GM10847 (cell line): ENCODE measurements at regions not wholly inside any gene's neighbourhood (a gene's known extent, or its start where the extent isn't known, plus 50 kb on each side); places are given as distances from the start of the nearest gene placed in this dataset.

ENCODE experiments used
- POLR2A ChIP-seq: IDR thresholded peaks from 2 replicates; pipeline ENCODE4 v1.6.1; 2011; ENCODE audit not compliant: insufficient read length; ENCODE audit errors: extremely low read depth

DNA sequence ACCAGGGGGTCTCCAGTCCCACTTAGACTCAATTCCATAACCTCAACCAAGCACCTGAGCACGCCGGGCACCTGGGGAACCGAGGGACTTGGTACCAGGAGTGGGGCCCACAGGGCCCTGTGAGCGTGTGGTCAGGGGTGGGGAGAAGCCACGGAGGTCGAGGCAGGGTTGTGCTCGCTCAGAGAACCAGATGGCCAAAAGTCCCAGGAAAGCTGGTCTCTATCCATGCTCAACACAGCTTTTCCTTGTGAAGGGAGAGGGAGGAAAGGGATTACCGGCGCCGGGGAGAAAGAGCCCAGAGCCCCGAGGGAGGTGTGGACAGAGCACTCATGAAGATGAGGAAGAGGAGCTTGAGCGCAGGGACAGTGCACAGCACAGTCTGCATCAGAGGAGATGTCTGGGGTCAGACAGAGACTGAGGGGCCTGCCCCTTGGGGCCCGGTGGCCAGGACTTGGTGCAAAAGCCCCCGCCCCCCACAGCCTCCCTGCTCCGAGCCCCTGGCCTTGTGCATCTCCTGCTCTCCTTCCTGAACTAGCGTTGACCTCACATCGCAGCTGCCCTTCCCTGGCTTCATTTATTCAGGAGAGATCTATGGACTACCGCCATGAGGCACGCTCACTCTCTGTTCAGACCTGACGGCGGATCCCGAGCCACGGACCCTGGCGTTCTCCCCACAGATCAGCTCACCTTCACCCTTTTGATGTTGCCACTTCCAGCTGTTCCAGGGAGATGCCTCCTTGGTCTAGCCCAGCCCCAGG lies 355.4 kb upstream of the TNRC6C start:
- no peak for TF ChIP-seq POLR2A

- no peak for TF ChIP-seq POLR2A
Observed at GRCh38 chr17:77604301-77604972, 354.1 kb upstream of the TNRC6C start.

DNA sequence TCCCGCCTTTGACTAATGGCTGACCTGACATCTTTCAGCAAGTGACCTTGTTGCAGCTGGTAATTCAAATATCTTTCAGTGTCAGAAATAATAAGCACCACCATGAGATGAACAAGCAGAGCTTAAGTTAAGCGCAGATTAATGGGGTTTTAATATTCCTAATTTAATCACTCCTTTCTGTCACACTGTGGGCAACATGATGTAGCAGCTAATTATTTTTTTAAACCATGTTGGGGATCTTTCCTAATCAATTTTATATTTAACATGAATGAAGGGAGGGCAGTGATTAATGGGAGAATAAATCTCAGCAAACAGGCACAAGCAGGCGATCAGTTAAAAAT lies 353.6 kb upstream of the TNRC6C start:
- TF ChIP-seq POLR2A, result no peak

- no peak for TF ChIP-seq POLR2A
Observed at GRCh38 chr17:77606146-77606864, 352.2 kb upstream of the TNRC6C start.

GRCh38 chr17:77606865-77607210 lies 351.7 kb upstream of the TNRC6C start:
- TF ChIP-seq POLR2A, result no peak

DNA sequence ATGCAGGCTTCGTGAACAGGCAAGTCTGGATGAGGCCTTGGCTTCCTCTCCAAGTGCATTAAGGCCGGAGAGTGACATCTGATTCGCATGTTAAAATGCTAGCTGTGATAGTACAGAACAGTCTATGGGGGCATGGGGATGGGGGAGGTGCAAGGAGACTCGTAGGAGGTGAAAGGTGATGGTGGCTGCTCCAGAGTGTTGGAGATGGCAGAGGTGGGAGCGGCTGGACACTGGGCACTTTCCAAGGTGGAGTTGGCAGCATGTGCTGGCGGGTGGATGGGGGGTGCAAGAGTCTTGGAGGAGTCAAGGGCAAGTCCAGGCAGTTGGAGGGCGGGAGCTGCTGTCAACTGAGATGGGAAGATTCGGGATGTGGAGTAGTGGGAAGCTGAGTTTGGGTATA lies 350.9 kb upstream of the TNRC6C start:
- TF ChIP-seq POLR2A, result no peak

GRCh38 chr17:77608431-77608830 lies 350.1 kb upstream of the TNRC6C start:
- no peak for TF ChIP-seq POLR2A

DNA sequence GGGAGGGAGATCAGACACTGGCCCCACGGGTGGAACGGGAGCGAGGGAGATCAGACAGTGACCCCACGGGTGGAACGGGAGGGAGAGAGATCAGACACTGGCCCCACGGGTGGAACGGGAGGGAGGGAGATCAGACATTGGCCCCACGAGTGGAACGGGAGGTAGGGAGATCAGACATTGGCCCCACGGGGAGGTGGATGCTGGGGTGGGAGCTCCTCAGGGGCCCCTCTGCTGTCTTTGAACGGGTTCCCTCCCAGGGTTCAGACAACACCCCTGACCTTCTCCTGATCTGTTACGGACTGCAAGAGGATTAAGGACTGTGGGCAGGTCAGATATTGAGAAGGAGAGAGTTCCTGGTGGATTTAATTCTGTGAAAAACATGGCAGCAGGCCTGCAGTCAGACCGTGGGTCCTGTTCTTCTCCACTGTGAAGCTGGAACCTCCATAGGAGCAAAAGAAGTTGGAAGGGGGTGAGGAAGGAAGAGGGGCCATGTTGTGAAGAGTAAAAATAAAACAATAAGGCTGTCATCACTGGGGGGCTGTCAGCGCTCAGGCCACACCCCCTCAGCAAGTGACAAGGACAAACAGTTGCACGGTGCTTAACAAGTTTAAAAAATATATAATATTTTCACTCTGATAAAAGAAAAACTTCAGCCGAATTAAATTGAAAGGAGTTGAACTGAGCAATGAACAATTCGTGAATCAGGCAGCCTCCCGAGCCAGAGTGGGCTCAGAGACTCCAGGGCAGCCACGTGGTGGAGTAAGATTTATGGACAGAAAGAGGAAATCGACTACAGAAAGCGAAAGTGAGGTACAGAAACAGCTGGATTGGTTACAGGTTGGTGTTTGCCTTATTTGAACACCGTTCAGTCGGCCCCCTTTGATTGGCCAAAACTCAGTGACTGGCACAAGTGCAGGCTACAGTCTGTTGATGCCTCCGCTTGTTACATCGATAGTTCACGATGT lies 348.7 kb upstream of the TNRC6C start:
- no peak for TF ChIP-seq POLR2A

- TF ChIP-seq POLR2A, result no peak
Observed at GRCh38 chr17:77610518-77610893, 348.0 kb upstream of the TNRC6C start.

DNA sequence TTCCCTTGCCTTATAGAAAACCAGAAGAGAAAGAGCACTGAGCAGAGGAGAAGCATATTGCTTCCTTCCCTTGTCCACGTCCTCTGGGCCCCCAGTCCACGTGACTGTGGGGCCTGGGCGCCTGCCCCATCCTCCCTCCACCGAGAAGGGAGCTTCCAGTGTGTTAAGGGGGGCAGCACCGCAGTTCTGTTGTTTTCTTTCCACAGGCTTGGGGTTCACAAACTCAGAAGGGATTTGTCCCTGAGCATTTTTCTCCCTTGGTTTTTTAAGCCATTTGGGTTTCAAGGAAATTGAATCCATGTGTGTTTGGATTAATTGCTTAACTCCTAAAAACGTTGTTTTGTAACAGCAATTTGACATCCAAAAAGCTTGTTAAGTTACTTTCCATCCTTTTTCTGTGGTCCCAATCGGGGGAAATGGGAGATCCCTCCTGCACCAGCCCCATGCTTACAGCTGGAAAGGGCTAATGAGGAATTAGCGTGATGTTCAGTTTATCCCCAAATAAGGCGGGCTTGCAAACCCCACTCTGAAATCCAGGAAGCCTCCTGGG lies 347.5 kb upstream of the TNRC6C start:
- TF ChIP-seq POLR2A, result no peak

GRCh38 chr17:77611791-77612502 lies 346.6 kb upstream of the TNRC6C start:
- TF ChIP-seq POLR2A, result no peak

GRCh38 chr17:77613218-77613617 lies 345.3 kb upstream of the TNRC6C start:
- no peak for TF ChIP-seq POLR2A

- no peak for TF ChIP-seq POLR2A
Observed at GRCh38 chr17:77613627-77614026, 344.9 kb upstream of the TNRC6C start.

- no peak for TF ChIP-seq POLR2A
Observed at GRCh38 chr17:77615703-77616253, 342.7 kb upstream of the TNRC6C start.
